Cardiac muscle cell (in vitro differentiated cells and primary cell): ENCODE measurements at regions not wholly inside any gene's neighbourhood (a gene's known extent, or its start where the extent isn't known, plus 50 kb on each side); places are given as distances from the start of the nearest gene placed in this dataset.
"Not testable (repeated sequence)": the region's sequence is repeated elsewhere in the genome, so short reads cannot be mapped to it uniquely, and the experiment has no call there.

Source experiments
- DNase-seq, 2 donors: peaks; one replicate each; pipeline versions ENCODE4 v3.0.0 to v3.0.0-alpha.2; 2010 to 2017; ENCODE audit warnings: low read depth in 1 of 2, low spot score in 1 of 2
- H3K27ac ChIP-seq: fragments of 200-600 bp; sonication (generic); 2 replicates; pipeline ENCODE4 v1.5.1; 2016
- H3K27me3 ChIP-seq: fragments of 200-600 bp; sonication (generic); 2 replicates; pipeline ENCODE4 v1.6.0; 2016; ENCODE audit warnings: control low read depth
- H3K36me3 ChIP-seq: fragments of 200-600 bp; sonication (generic); 2 replicates; pipeline ENCODE4 v1.5.1; 2016; ENCODE audit warnings: control low read depth
- H3K4me1 ChIP-seq: fragments of 200-600 bp; sonication (generic); 2 replicates; pipeline ENCODE4 v1.8.1; 2017; ENCODE audit warnings: low read depth, mild to moderate bottlenecking, mixed run types
- H3K4me3 ChIP-seq: fragments of 200-600 bp; sonication (generic); 2 replicates; pipeline ENCODE4 v1.5.1; 2016; ENCODE audit warnings: mild to moderate bottlenecking
- H3K9me3 ChIP-seq: fragments of 200-600 bp; sonication (generic); 2 replicates; pipeline ENCODE4 v1.5.1; 2017; ENCODE audit warnings: low read depth, mild to moderate bottlenecking, control low read depth
- TF ChIP-seq, protein P1 (sequence below): IDR thresholded peaks from 2 replicates; pipeline ENCODE4 v1.5.1; 2012; ENCODE audit warnings: low read depth, mild to moderate bottlenecking, low read length

- TF ChIP-seq, protein P1, sequence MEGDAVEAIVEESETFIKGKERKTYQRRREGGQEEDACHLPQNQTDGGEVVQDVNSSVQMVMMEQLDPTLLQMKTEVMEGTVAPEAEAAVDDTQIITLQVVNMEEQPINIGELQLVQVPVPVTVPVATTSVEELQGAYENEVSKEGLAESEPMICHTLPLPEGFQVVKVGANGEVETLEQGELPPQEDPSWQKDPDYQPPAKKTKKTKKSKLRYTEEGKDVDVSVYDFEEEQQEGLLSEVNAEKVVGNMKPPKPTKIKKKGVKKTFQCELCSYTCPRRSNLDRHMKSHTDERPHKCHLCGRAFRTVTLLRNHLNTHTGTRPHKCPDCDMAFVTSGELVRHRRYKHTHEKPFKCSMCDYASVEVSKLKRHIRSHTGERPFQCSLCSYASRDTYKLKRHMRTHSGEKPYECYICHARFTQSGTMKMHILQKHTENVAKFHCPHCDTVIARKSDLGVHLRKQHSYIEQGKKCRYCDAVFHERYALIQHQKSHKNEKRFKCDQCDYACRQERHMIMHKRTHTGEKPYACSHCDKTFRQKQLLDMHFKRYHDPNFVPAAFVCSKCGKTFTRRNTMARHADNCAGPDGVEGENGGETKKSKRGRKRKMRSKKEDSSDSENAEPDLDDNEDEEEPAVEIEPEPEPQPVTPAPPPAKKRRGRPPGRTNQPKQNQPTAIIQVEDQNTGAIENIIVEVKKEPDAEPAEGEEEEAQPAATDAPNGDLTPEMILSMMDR: no peak
- no peak overlapping the region for H3K4me3 ChIP-seq
- no peaks in the 10 kb centered on the region for H3K9me3 ChIP-seq
- no peak for DNase-seq
- no peaks in the 10 kb centered on the region for H3K27me3 ChIP-seq
- H3K27ac ChIP-seq: no peak overlapping the region
- H3K36me3 ChIP-seq: no peaks in the 10 kb centered on the region
- no peaks in the 10 kb centered on the region for H3K4me1 ChIP-seq
Measured at GRCh38 chr12:80000831-80001230, 65.9 kb upstream of the PPP1R12A start.

DNA sequence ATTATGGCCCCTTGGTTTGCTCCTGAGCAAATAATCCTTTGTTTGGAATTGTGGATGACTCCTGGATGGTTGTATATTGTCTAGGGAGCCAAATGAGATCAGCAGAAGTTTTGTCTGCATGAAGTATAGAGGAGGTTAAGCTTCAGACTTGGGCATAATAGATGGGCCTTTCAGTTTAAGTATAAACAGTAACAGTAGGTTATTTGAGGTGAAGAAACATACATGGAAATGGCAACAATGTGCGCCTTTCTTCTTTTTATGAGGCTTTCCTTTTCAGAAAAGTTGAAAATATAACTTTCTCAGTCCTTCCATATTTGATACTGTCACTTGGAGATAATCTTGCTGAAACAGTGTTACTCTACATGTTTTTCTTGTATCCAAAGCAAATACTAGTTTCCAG lies 63.7 kb upstream of the PPP1R12A start:
- TF ChIP-seq, protein P1: no peak
- no peak for DNase-seq
- H3K4me3 ChIP-seq: no peak overlapping the region
- no peaks in the 10 kb centered on the region for H3K36me3 ChIP-seq
- H3K27me3 ChIP-seq: no peaks in the 10 kb centered on the region
- no peaks in the 10 kb centered on the region for H3K4me1 ChIP-seq
- H3K27ac ChIP-seq: no peak overlapping the region
- H3K9me3 ChIP-seq: no peaks in the 10 kb centered on the region

- H3K36me3 ChIP-seq: no peaks in the 10 kb centered on the region
- no peaks in the 10 kb centered on the region for H3K27me3 ChIP-seq
- H3K9me3 ChIP-seq: no peaks in the 10 kb centered on the region
- no peak overlapping the region for H3K27ac ChIP-seq
- H3K4me1 ChIP-seq: no peaks in the 10 kb centered on the region
- H3K4me3 ChIP-seq: no peak overlapping the region
- TF ChIP-seq, protein P1: no peak
- no peak for DNase-seq
Measured at GRCh38 chr12:79997096-79997791, 62.3 kb upstream of the PPP1R12A start.

DNA sequence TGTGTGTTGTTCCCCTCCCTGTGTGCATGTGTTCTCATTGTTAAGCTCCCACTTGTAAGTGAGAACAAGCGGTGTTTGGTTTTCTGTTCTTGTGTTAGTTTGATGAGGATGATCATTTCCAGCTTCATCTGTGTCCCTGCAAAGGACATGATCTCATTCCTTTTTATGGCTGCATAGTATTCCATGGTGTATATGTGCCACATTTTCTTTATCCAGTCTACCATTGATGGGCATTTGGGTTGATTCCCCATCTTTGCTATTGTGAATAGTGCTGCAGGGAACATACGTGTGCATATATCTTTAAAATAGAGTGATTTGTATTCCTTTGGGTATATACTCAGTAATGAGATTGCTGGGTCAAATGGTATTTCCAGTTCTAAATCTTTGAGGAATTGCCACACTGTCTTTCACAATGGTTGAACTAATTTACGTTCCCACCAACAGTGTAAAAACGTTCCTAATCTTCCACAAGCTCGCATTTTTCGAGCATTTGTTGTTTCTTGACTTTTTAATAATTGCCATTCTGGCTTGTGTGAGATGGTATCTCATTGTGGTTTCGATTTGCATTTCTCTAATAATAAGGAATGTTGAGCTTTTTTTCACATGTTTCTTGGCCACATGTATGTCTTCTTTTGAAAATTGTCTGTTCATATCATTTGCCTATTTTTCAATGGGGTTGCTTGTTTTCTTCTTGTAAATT lies 60.6 kb upstream of the PPP1R12A start:
- H3K4me3 ChIP-seq, H3K27me3 ChIP-seq, H3K36me3 ChIP-seq, H3K4me1 ChIP-seq, H3K27ac ChIP-seq, DNase-seq, H3K9me3 ChIP-seq: not testable (repeated sequence)

DNA sequence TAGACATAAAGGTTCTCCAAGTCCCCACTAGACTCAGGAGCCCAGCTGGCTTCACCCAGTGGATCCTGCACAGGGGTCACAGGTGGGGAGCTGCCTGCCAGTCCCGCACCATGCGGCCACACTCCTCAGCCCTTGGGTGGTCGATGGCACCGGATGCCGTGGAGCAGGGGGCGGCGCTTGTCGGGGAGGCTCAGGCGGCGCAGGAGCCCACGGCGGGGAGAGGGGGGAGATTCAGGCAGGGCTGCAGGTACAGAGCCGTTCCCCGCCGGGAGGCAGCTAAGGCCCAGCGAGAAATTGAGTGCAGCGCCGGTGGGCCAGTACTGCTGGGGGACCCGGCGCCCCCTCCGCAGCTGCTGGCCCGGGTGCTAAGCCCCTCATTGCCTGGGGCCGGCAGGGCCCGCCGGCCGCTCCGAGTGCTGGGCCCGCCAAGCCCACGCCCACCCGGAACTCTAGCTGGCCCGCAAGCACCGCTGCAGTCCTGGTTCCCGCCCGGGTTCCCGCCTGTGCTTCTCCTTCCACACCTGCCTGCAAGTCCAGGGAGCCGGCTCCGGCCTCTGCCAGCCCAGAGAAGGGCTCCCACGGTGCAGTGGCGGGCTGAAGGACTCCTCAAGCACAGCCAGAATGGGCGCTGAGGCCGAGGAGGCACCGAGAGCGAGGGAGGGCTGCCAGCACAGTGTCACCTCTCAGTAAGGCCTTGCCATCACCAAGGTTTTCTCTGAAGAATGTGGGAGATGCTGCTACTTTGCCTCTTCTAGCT lies 58.4 kb upstream of the PPP1R12A start:
- H3K4me3 ChIP-seq: no peak overlapping the region
- H3K4me1 ChIP-seq: no peaks in the 10 kb centered on the region
- DNase-seq: no peak
- H3K27me3 ChIP-seq: no peaks in the 10 kb centered on the region
- no peaks in the 10 kb centered on the region for H3K36me3 ChIP-seq
- no peak overlapping the region for H3K27ac ChIP-seq
- TF ChIP-seq, protein P1: no peak
- H3K9me3 ChIP-seq: no peaks in the 10 kb centered on the region

DNA sequence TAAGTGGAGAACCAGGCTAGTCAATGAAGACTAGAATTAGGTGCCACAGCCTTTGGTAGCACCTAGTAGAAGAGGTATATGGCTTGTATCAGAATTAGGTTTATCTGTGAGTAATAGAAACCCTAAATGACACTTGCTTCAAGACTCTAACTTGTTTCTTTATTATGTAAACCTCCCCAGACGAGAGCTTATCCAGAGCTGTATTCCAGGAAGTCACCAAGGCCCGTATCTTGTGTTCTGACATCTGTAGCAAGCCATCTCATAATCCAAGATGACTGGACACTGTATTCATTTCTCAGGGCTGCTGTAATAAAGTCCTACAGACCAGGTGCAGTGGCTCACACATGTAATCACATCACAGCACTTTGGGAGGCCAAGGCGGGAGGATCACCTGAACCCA lies 56.7 kb upstream of the PPP1R12A start:
- Histone ChIP-seq H3K36me3 (no peaks in the 10 kb centered on the region), H3K9me3 (no peaks in the 10 kb centered on the region), H3K27me3 (no peaks in the 10 kb centered on the region), H3K4me3 (no peak overlapping the region), H3K27ac (no peak overlapping the region), H3K4me1 (no peaks in the 10 kb centered on the region)
- TF ChIP-seq, protein P1: no peak
- DNase-seq: no peak

GRCh38 chr12:79990509-79991338 lies 55.8 kb upstream of the PPP1R12A start:
- not testable (repeated sequence) for H3K27ac ChIP-seq, H3K36me3 ChIP-seq

More at GRCh38 chr12:79990509-79991338, 55.8 kb upstream of the PPP1R12A start:
- not testable (repeated sequence) for DNase-seq, H3K4me1 ChIP-seq, H3K27me3 ChIP-seq, H3K4me3 ChIP-seq, H3K9me3 ChIP-seq
